OCI-LY3 (cell line): ENCODE measurements at regions not wholly inside any gene's neighbourhood (a gene's known extent, or its start where the extent isn't known, plus 50 kb on each side); places are given as distances from the start of the nearest gene placed in this dataset.

Experiments used
- H2AFZ ChIP-seq: fragments of 200-600, 300-600 bp; shearing (Covaris generic); 2 replicates; pipeline ENCODE4 v1.6.0; 2014; ENCODE audit warnings: antibody characterized with exemption, low read depth, low read length
- H3K27ac ChIP-seq: fragments of 200-600, 300-600 bp; sonication (generic); 2 replicates; pipeline ENCODE4 v1.5.1; 2014; ENCODE audit warnings: mild to moderate bottlenecking, low read length, moderate library complexity, mixed read lengths
- H3K27me3 ChIP-seq: fragments of 200-600, 300-600 bp; sonication (generic); 2 replicates; pipeline ENCODE4 v1.6.1; 2014; ENCODE audit warnings: low read depth, low read length, mixed read lengths
- H3K36me3 ChIP-seq: fragments of 200-600, 300-600 bp; sonication (generic); replicated peaks from 2 replicates; pipeline ENCODE3; 2014; ENCODE audit warnings: low read depth, low read length, mixed read lengths
- H3K4me1 ChIP-seq: fragments of 300-600, 200-600 bp; sonication (generic); 2 replicates; pipeline ENCODE4 v1.6.1; 2014; ENCODE audit warnings: low read length, mixed read lengths
- H3K4me2 ChIP-seq: fragments of 200-600, 300-600 bp; sonication (generic); 2 replicates; pipeline ENCODE4 v1.6.1; 2014; ENCODE audit warnings: low read length, mixed read lengths
- H3K4me3 ChIP-seq: fragments of 300-600, 200-600 bp; sonication (generic); 2 replicates; pipeline ENCODE4 v1.5.1; 2014; ENCODE audit warnings: antibody characterized with exemption, mild to moderate bottlenecking, low read length, moderate library complexity
- H3K79me2 ChIP-seq: fragments of 300-600, 200-600 bp; shearing (Covaris generic); 2 replicates; pipeline ENCODE4 v1.6.1; 2014; ENCODE audit warnings: mild to moderate bottlenecking, low read length, mixed read lengths
- H3K9ac ChIP-seq: fragments of 300-600, 200-600 bp; shearing (Covaris generic); 2 replicates; pipeline ENCODE4 v1.6.0; 2014; ENCODE audit warnings: mild to moderate bottlenecking, low read length, moderate library complexity
- H3K9me3 ChIP-seq: fragments of 200-600, 300-600 bp; shearing (Covaris generic); 2 replicates; pipeline ENCODE4 v1.6.1; 2014; ENCODE audit warnings: low read length, mixed read lengths; ENCODE audit not compliant: insufficient read depth
- H4K20me1 ChIP-seq: fragments of 200-600, 300-600 bp; sonication (generic); 2 replicates; pipeline ENCODE4 v1.6.1; 2016; ENCODE audit warnings: low read length, mixed read lengths; ENCODE audit not compliant: insufficient read depth
- CTCF ChIP-seq: fragments of 200-600, 300-600 bp; sonication (generic); IDR thresholded peaks from 2 replicates; pipeline ENCODE4 v1.5.1; 2014; ENCODE audit warnings: antibody characterized with exemption, low read length, low read depth
- EZH2phosphoT487 ChIP-seq: fragments of 200-600 bp; shearing (Covaris generic); IDR thresholded peaks from 2 replicates; pipeline ENCODE4 v1.6.1; 2018; ENCODE audit warnings: antibody characterized with exemption, mixed run types, low read depth

GRCh38 chr4:177587989-177588388 is 145.8 kb upstream of the AGA start:
- Histone ChIP-seq H3K4me1 (no peaks in the 10 kb centered on the region), H3K27me3 (no peaks in the 10 kb centered on the region), H3K27ac (no peak overlapping the region), H3K79me2 (no peaks in the 10 kb centered on the region), H4K20me1 (no peaks in the 10 kb centered on the region), H3K9me3 (no peaks in the 10 kb centered on the region; the same call in 1 of the 2 replicates), H3K4me3 (no peak overlapping the region), H3K4me2 (no peak overlapping the region), H2AFZ (no peak overlapping the region), H3K9ac (no peak overlapping the region), H3K36me3 (no peaks in the 10 kb centered on the region)
- TF ChIP-seq CTCF (no peak), EZH2phosphoT487 (no peak)

- TF ChIP-seq CTCF (no peak), EZH2phosphoT487 (no peak)
- no peak overlapping the region for H3K4me2 ChIP-seq
- no peak overlapping the region for H2AFZ ChIP-seq
- H3K4me3 ChIP-seq: no peak overlapping the region
- H3K4me1 ChIP-seq: no peaks in the 10 kb centered on the region
- no peaks in the 10 kb centered on the region for H3K79me2 ChIP-seq
- H3K27ac ChIP-seq: no peak overlapping the region
- H3K9me3 ChIP-seq: no peaks in the 10 kb centered on the region
- no peaks in the 10 kb centered on the region for H3K36me3 ChIP-seq
- H3K27me3 ChIP-seq: no peaks in the 10 kb centered on the region
- H3K9ac ChIP-seq: no peak overlapping the region
- no peaks in the 10 kb centered on the region for H4K20me1 ChIP-seq
Measured at GRCh38 chr4:177595386-177595785, 153.1 kb upstream of the AGA start.

- Histone ChIP-seq H3K4me3 (no peak overlapping the region), H3K9me3 (no peaks in the 10 kb centered on the region), H3K79me2 (no peaks in the 10 kb centered on the region), H3K9ac (no peak overlapping the region), H3K4me1 (no peaks in the 10 kb centered on the region), H4K20me1 (no peaks in the 10 kb centered on the region), H3K4me2 (no peak overlapping the region), H2AFZ (no peak overlapping the region), H3K36me3 (no peaks in the 10 kb centered on the region), H3K27ac (no peak overlapping the region), H3K27me3 (no peaks in the 10 kb centered on the region)
- TF ChIP-seq EZH2phosphoT487: no peak
- no peak for TF ChIP-seq CTCF
Measured at GRCh38 chr4:177596035-177596434, 153.8 kb upstream of the AGA start.

GRCh38 chr4:177596991-177597390 is 154.8 kb upstream of the AGA start:
- H3K4me1 ChIP-seq: no peaks in the 10 kb centered on the region
- TF ChIP-seq CTCF: no peak
- H3K9me3 ChIP-seq: no peaks in the 10 kb centered on the region
- H3K9ac ChIP-seq: no peak overlapping the region
- H3K79me2 ChIP-seq: no peaks in the 10 kb centered on the region
- H2AFZ ChIP-seq: no peak overlapping the region
- no peaks in the 10 kb centered on the region for H4K20me1 ChIP-seq
- no peak overlapping the region for H3K4me2 ChIP-seq
- no peaks in the 10 kb centered on the region for H3K27me3 ChIP-seq
- no peaks in the 10 kb centered on the region for H3K36me3 ChIP-seq
- H3K4me3 ChIP-seq: no peak overlapping the region
- H3K27ac ChIP-seq: no peak overlapping the region
